ENCODE measurements at regions not wholly inside any gene's neighbourhood (a gene's known extent, or its start where the extent isn't known, plus 50 kb on each side); places are given as distances from the start of the nearest gene placed in this dataset.
"Not testable (repeated sequence)": the region's sequence is repeated elsewhere in the genome, so short reads cannot be mapped to it uniquely, and the experiment has no call there.

DNA sequence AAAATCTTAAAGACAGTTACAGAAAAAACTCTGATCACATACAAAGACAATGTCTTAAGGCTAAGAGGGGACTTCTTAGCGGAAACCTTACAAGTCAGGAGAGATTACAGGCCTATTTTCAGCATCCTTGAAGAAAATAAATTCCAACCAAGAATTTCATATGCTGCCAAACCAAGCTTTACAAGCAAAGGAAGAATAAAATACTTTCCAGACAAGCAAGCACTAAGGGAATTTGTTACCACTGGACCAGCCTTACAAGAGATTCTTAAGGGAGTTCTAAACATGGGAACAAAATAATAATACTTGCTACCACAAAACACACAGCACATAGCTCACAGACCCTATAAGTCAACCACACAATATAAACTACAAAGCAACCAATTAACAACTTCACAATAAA, 255.8 kb upstream of the ZFP42 start:
- TF ChIP-seq Cebpa-rat (IDR thresholded peaks at IDR 0.05), result no peak
- Histone ChIP-seq H3K27me3 (no peaks in the 10 kb centered on the region), H3K9me3 (replicated peaks in 1 of 11) (peaks cover 22 to 32% (median 25%) of the 10 kb centered on the region in 11 experiments)

DNA sequence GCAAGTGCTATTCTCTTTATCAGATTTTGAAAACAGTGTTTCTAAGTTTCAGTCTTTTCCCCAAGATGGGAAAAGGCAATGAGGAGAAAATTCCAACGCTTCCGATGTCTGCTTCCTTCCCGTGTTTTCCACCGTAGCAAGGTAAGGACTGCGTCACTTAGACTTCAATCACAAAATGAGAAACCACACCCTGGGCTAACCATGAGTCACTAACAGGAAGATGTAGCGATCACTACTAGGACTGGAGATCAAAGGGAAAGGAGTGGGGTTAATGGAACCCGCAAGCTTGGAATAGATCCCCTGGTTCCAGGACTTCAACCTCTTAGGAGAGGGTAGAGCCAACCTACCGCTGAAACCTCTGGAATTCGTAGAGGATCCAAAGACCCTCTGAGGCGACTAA, 250.7 kb upstream of the ZFP42 start:
- Histone ChIP-seq H3K4me3 (no peak overlapping the region), H3K9me3 (replicated peaks in 1 of 11) (peaks cover 3 to 15% (median 8%) of the 10 kb centered on the region in 11 experiments), H3K27ac (no peak overlapping the region), H3K4me2 (no peak overlapping the region), H3K27me3 (no peaks in the 10 kb centered on the region), H4K20me1 (no peaks in the 10 kb centered on the region), H3K36me3 (no peaks in the 10 kb centered on the region), H3K4me1 (no peaks in the 10 kb centered on the region), H3K9ac (no peak overlapping the region)
- no peak for TF ChIP-seq Cebpa-rat (IDR thresholded peaks at IDR 0.05)

More for the DNA sequence above, 255.8 kb upstream of the ZFP42 start:
- H3K36me3 ChIP-seq, result no peaks in the 10 kb centered on the region
- H4K20me1 ChIP-seq, result no peaks in the 10 kb centered on the region
- H3K4me1 ChIP-seq, result no peaks in the 10 kb centered on the region
- H3K9ac ChIP-seq, result no peak overlapping the region
- no peak overlapping the region for H3K27ac ChIP-seq
- no peak overlapping the region for H3K4me3 ChIP-seq
- no peak overlapping the region for H3K4me2 ChIP-seq

DNA sequence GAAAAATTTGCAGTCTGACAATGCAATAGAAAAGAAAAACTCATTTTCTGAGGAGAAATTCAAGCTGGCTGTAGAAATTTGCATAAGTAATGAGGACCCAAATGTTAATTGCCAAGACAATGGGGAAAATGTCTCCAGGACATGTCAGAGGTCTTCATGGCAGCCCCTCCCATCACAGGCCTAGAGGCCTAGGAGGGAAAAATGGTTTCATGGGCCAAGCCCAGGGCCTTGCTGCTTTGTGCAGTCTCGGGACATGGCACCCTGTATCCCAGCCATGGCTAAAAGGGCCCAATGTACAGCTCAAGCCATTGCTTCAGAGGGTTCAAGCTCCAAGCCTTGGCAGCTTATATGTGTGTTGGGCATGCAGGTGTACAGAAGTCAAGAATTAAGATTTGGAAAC, 244.9 kb upstream of the ZFP42 start:
- not testable (repeated sequence) for H3K9ac ChIP-seq, H3K36me3 ChIP-seq, H4K20me1 ChIP-seq, H3K4me3 ChIP-seq, H3K27me3 ChIP-seq, H3K4me1 ChIP-seq, H3K27ac ChIP-seq, H3K4me2 ChIP-seq
- peaks cover 13 to 28% (median 23%) of the 10 kb centered on the region in 11 experiments for H3K9me3 ChIP-seq (replicated peaks in 1 of 11)

DNA sequence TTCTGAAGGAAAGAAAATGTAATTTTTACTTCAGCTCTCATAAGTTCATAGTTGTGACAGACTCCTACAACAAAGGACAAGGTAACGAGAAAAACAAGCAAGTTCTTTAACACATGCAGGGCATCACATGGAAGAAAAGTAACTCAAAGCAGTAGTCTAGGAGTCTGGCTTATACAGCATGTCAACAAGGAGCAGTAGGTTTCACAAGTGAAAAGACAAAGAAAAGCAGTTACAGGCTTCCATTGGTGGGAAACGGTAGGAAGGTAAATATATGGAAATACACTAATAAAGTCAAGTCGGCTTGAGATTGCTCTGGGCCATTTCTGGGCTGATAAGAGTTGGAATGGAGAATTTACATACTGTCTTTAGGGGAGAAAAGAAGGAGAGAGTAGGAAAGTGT, 228.4 kb upstream of the ZFP42 start:
- no peaks in the 10 kb centered on the region for H3K4me1 ChIP-seq
- H3K36me3 ChIP-seq, result no peaks in the 10 kb centered on the region
- no peak overlapping the region for H3K9ac ChIP-seq
- no peak for TF ChIP-seq Cebpa-rat (IDR thresholded peaks at IDR 0.05)
- H3K9me3 ChIP-seq (replicated peaks in 1 of 11), result no peaks in the 10 kb centered on the region
- H3K4me3 ChIP-seq, result no peak overlapping the region
- no peak overlapping the region for H3K4me2 ChIP-seq
- no peaks in the 10 kb centered on the region for H3K27me3 ChIP-seq
- H3K27ac ChIP-seq, result no peak overlapping the region
- no peaks in the 10 kb centered on the region for H4K20me1 ChIP-seq

DNA sequence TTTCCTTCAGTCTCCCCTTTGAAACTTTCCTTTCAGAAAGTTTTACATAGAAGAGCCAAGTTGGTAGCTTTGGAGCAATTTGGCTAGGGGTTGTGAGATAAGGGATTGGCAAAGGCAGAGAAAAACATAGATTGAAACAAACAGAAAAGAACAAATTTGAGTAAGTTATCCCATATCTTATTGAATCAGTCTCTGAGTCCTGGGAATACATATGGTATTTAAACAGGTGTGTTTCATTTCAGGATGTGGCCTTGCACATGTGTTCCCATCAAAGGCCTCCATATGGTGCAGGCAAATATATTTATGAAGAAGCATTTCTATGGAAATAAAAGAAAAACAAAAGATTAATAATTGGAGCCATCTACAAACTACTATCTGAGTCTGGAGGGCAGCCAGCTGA, 227.9 kb upstream of the ZFP42 start:
- H3K9me3 ChIP-seq (replicated peaks in 1 of 11), result no peaks in the 10 kb centered on the region
- H3K4me2 ChIP-seq, result no peak overlapping the region
- no peak overlapping the region for H3K9ac ChIP-seq
- no peaks in the 10 kb centered on the region for H3K27me3 ChIP-seq
- TF ChIP-seq Cebpa-rat (IDR thresholded peaks at IDR 0.05), result no peak
- H3K4me3 ChIP-seq, result no peak overlapping the region
- no peaks in the 10 kb centered on the region for H3K4me1 ChIP-seq
- H3K27ac ChIP-seq, result no peak overlapping the region
- no peaks in the 10 kb centered on the region for H3K36me3 ChIP-seq
- no peaks in the 10 kb centered on the region for H4K20me1 ChIP-seq

DNA sequence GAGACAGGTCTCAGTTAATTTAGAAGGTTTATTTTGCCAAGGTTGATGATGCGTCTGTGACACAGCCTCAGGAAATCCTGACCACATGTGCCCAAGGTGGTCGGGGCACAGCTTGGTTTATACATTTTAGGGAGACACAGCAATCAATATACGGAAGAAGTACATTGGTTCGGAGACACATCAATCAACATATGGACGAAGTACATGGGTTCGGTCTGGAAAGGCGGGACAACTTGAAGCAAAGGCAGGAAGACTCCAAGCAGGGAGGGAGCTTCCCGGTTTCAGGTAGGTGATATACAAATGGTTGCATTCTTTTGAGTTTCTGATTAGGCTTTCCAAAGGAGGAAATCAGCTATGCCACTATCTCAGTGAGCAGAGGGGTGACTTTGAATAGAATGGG, 225.2 kb upstream of the ZFP42 start:
- Histone ChIP-seq H3K27ac (no peak overlapping the region), H3K36me3 (no peaks in the 10 kb centered on the region), H3K9me3 (replicated peaks in 1 of 11) (no peaks in the 10 kb centered on the region), H3K4me2 (no peak overlapping the region), H3K9ac (no peak overlapping the region), H3K27me3 (no peaks in the 10 kb centered on the region), H3K4me1 (no peaks in the 10 kb centered on the region), H4K20me1 (no peaks in the 10 kb centered on the region), H3K4me3 (no peak overlapping the region)
- no peak for TF ChIP-seq Cebpa-rat (IDR thresholded peaks at IDR 0.05)

DNA sequence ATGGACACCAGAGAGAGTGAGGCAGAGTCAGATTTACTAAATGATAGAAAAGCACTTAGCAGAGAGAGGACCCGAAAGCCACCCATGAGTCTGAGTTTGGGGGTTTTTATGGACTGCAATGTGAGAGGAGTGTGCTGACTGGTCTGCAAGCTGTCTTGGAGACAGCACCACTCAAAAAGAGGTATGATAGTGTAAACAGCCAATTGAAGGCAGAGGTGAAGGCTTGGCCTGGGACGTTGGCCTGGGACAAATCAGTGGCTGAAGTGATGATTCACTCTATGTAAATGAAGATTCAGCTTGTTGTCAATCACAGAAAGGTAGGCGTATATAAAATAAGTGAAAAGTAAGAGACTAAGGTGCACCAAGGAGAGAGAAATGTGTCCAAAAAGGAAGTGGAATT, 217.6 kb upstream of the ZFP42 start:
- peaks cover 9 to 14% (median 10%) of the 10 kb centered on the region in 11 experiments; a peak in 20 of 22 replicates for H3K9me3 ChIP-seq (replicated peaks in 1 of 11)
- H3K27ac ChIP-seq, result no peak overlapping the region
- H3K4me1 ChIP-seq, result no peaks in the 10 kb centered on the region
- H3K36me3 ChIP-seq, result peaks cover 0 to 3% (median 0%) of the 10 kb centered on the region in 11 experiments; a peak in 1 of 22 replicates
- H3K9ac ChIP-seq, result no peak overlapping the region
- H4K20me1 ChIP-seq, result no peaks in the 10 kb centered on the region
- no peak overlapping the region for H3K4me3 ChIP-seq
- H3K4me2 ChIP-seq, result no peak overlapping the region
- no peak for TF ChIP-seq Cebpa-rat (IDR thresholded peaks at IDR 0.05)
- H3K27me3 ChIP-seq, result no peaks in the 10 kb centered on the region

DNA sequence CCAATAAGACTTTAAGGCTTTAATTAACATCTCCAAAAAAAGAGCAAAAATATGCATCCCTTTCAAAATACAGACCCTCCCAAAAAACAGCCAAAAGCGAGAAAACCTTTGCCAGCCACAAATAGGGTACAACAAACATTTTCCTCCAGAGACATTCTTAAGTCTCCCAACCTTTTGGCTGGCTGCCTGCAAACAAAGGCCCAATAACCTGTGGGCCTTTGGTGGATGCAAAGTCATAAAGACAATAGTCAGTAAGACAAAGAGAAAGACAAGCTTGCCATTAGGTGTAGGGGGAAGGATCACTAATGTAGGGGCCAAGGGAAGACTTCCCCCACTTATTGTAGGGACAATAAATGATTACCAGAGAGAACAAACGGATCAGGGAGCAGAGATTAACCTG, 215.5 kb upstream of the ZFP42 start:
- H3K9me3 ChIP-seq (replicated peaks in 1 of 11), result peaks cover 13 to 25% (median 18%) of the 10 kb centered on the region in 11 experiments; a peak in 21 of 22 replicates
- H4K20me1 ChIP-seq, result no peaks in the 10 kb centered on the region
- no peak overlapping the region for H3K9ac ChIP-seq
- no peak overlapping the region for H3K27ac ChIP-seq
- no peak for TF ChIP-seq Cebpa-rat (IDR thresholded peaks at IDR 0.05)
- H3K27me3 ChIP-seq, result no peaks in the 10 kb centered on the region
- peaks cover 0 to 3% (median 0%) of the 10 kb centered on the region in 11 experiments; a peak in 1 of 22 replicates for H3K36me3 ChIP-seq
- H3K4me3 ChIP-seq, result no peak overlapping the region
- H3K4me1 ChIP-seq, result no peaks in the 10 kb centered on the region
- no peak overlapping the region for H3K4me2 ChIP-seq

DNA sequence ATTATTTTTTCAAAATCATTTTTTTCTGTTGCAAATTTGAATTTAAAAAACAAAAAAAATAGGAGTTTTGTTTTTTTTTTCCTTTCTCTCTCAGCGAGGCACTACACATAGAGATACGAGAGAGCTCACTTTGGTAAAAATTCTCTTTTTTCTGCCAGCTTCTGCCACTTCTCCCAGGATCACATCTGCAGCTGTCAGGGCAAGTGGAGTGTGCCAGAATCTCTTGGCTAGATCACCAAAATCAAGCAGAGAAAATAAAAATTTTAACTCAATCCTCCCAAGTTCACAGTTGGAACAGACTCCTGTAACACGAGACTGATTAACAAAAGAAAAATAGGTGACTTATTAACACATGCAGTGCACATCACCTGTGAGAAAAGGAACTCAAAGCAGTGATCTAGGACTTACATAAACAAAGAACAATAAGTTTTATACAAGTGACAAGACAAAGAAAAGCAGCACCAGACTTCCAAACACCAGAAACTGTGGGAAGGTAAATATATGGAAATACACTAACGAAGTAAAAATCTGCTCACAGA, 213.2 kb upstream of the ZFP42 start:
- Histone ChIP-seq H3K9ac (no peak overlapping the region), H3K4me3 (no peak overlapping the region), H3K9me3 (replicated peaks in 1 of 11) (peaks cover 11 to 21% (median 17%) of the 10 kb centered on the region in 11 experiments; a peak in 21 of 22 replicates), H3K27me3 (no peaks in the 10 kb centered on the region), H3K4me1 (no peaks in the 10 kb centered on the region), H3K27ac (no peak overlapping the region), H4K20me1 (no peaks in the 10 kb centered on the region), H3K4me2 (no peak overlapping the region), H3K36me3 (peaks cover 0 to 3% (median 0%) of the 10 kb centered on the region in 11 experiments; a peak in 1 of 22 replicates)
- no peak for TF ChIP-seq Cebpa-rat (IDR thresholded peaks at IDR 0.05)

DNA sequence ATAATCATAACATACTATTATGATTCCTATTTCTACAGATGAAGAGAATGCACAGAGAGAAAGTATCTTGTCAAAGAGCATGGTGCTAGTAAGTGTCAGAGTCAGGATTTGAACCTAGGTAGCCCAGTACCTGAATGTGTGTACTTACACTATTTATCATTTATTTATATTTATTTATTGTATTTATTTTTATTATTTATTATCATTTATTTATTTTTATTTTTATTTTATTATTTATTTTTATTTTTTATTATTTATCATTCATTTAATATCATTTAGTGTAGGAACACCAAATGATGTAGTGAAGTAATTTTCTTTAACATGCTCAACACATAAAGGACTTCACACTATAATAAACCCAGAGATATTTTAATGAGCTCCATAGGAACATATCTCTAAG, 209.4 kb upstream of the ZFP42 start:
- Histone ChIP-seq H3K27ac (no peak overlapping the region), H3K4me2 (no peak overlapping the region), H3K36me3 (no peaks in the 10 kb centered on the region; a peak in 1 of 22 replicates), H4K20me1 (no peaks in the 10 kb centered on the region), H3K9me3 (replicated peaks in 1 of 11) (peaks cover 15 to 27% (median 24%) of the 10 kb centered on the region in 11 experiments), H3K27me3 (no peaks in the 10 kb centered on the region), H3K4me3 (no peak overlapping the region), H3K9ac (no peak overlapping the region), H3K4me1 (no peaks in the 10 kb centered on the region)
- no peak for TF ChIP-seq Cebpa-rat (IDR thresholded peaks at IDR 0.05)

Data from BLaER1 treated with 17β-estradiol and CSF1 and Interleukin-3, amounts not matched to agents 10 nM and 100 nM (cell line).